GM23338 (cell line): ENCODE measurements at regions not wholly inside any gene's neighbourhood (a gene's known extent, or its start where the extent isn't known, plus 50 kb on each side); places are given as distances from the start of the nearest gene placed in this dataset.

Experiments used
- ATAC-seq: fragments of 200-7000 bp; cut with Tn5 transposase; 3 replicates; pipeline ENCODE4 v1.9.1; 2020
- DNase-seq: peaks from one replicate; pipeline ENCODE4 v3.0.0-alpha.2; 2015; ENCODE audit warnings: low spot score
- H2AFZ ChIP-seq: fragments of 200-600 bp; sonication (generic); 2 replicates; pipeline ENCODE4 v1.8.0; 2016; ENCODE audit warnings: antibody characterized with exemption, mild to moderate bottlenecking, moderate library complexity
- H3F3A ChIP-seq: fragments of 200-600 bp; sonication (generic); replicated peaks from 2 replicates; pipeline ENCODE4 v1.8.0; 2017; ENCODE audit warnings: antibody characterized with exemption, mixed run types, low read depth
- H3K27ac ChIP-seq: fragments of 200-600 bp; sonication (generic); 2 replicates; pipeline ENCODE4 v1.6.1; 2016; ENCODE audit warnings: low read depth
- H3K27me3 ChIP-seq: fragments of 200-600 bp; sonication (generic); 2 replicates; pipeline ENCODE4 v1.8.0; 2016; ENCODE audit warnings: mild to moderate bottlenecking, mixed run types, moderate library complexity; ENCODE audit not compliant: insufficient read depth
- H3K36me3 ChIP-seq: fragments of 200-600 bp; sonication (generic); 2 replicates; pipeline ENCODE4 v1.8.0; 2016; ENCODE audit warnings: mild to moderate bottlenecking; ENCODE audit not compliant: insufficient read depth
- H3K4me1 ChIP-seq: fragments of 200-600 bp; sonication (generic); 2 replicates; pipeline ENCODE4 v1.8.0; 2016; ENCODE audit warnings: mild to moderate bottlenecking, moderate library complexity; ENCODE audit not compliant: insufficient read depth
- H3K4me2 ChIP-seq: fragments of 200-600 bp; sonication (generic); 2 replicates; pipeline ENCODE4 v1.7.1; 2017; ENCODE audit warnings: mixed run types
- H3K4me3 ChIP-seq: fragments of 200-600 bp; sonication (generic); 2 replicates; pipeline ENCODE4 v1.6.1; 2016; ENCODE audit warnings: mixed run types
- H3K79me2 ChIP-seq: fragments of 200-600 bp; sonication (generic); replicated peaks from 2 replicates; pipeline ENCODE4 v1.8.0; 2017; ENCODE audit warnings: mild to moderate bottlenecking; ENCODE audit not compliant: insufficient read depth
- H3K9me2 ChIP-seq: fragments of 200-600 bp; sonication (generic); 2 replicates; pipeline ENCODE4 v1.8.0; 2017; ENCODE audit not compliant: insufficient read depth
- H4K20me1 ChIP-seq: fragments of 200-600 bp; sonication (generic); replicated peaks from 2 replicates; pipeline ENCODE4 v1.8.0; 2017; ENCODE audit warnings: mild to moderate bottlenecking; ENCODE audit not compliant: insufficient read depth
- H3K27ac Mint-ChIP-seq: 2 replicates; pipeline ENCODE4 v1.8.0; 2020; ENCODE audit warnings: inconsistent platforms, mild to moderate bottlenecking, moderate library complexity, mixed read lengths
- H3K27me3 Mint-ChIP-seq: 3 replicates; pipeline ENCODE4 v1.8.0; 2022; ENCODE audit warnings: low read depth, mild to moderate bottlenecking, moderate library complexity, mixed read lengths, inconsistent platforms; ENCODE audit not compliant: insufficient read depth, poor library complexity
- H3K36me3 Mint-ChIP-seq: 3 replicates; pipeline ENCODE4 v1.8.0; 2021; ENCODE audit warnings: low read depth, mild to moderate bottlenecking, inconsistent platforms, moderate library complexity, mixed read lengths
- H3K4me1 Mint-ChIP-seq: 3 replicates; pipeline ENCODE4 v1.8.0; 2020; ENCODE audit warnings: mild to moderate bottlenecking, inconsistent platforms, mixed read lengths
- H3K4me3 Mint-ChIP-seq: 3 replicates; pipeline ENCODE4 v1.8.0; 2021; ENCODE audit warnings: moderate library complexity, mild to moderate bottlenecking, inconsistent platforms, mixed read lengths
- H3K9me3 Mint-ChIP-seq: 3 replicates; pipeline ENCODE4 v1.8.0; 2020; ENCODE audit warnings: moderate library complexity, mild to moderate bottlenecking, inconsistent platforms, mixed read lengths
- CREB1 ChIP-seq: fragments of 250-450 bp; sonication (Bioruptor Pico); IDR thresholded peaks from 2 replicates; pipeline ENCODE4 v1.5.0; 2020; ENCODE audit warnings: low read depth, mild to moderate bottlenecking, moderate library complexity
- EZH2 ChIP-seq: fragments of 200-600 bp; sonication (generic); IDR thresholded peaks from one replicate; pipeline ENCODE4 v1.8.0; 2017; ENCODE audit warnings: antibody characterized with exemption, mild to moderate bottlenecking, low read depth; ENCODE audit not compliant: unreplicated experiment
- EZH2phosphoT487 ChIP-seq: fragments of 200-600 bp; sonication (generic); IDR thresholded peaks from one replicate; pipeline ENCODE4 v1.8.1; 2018; ENCODE audit warnings: antibody characterized with exemption; ENCODE audit not compliant: unreplicated experiment
- JUNB ChIP-seq: IDR thresholded peaks from one replicate; pipeline ENCODE4 v1.6.1; 2016; ENCODE audit warnings: antibody characterized with exemption; ENCODE audit not compliant: unreplicated experiment
- NANOG ChIP-seq: IDR thresholded peaks from 2 replicates; pipeline ENCODE4 v1.6.1; 2016; ENCODE audit warnings: antibody characterized with exemption, borderline replicate concordance
- POLR2AphosphoS5 ChIP-seq: IDR thresholded peaks from 2 replicates; pipeline ENCODE4 v1.6.1; 2016; ENCODE audit warnings: antibody characterized with exemption, low read depth
- ZNF114 ChIP-seq: fragments of 250-450 bp; sonication (Bioruptor Pico); IDR thresholded peaks from 2 replicates; pipeline ENCODE4 v1.5.0; 2020; ENCODE audit warnings: mild to moderate bottlenecking, moderate library complexity
- ZNF331 ChIP-seq: fragments of 250-450 bp; sonication (Bioruptor Pico); IDR thresholded peaks from 2 replicates; pipeline ENCODE4 v1.5.0; 2020; ENCODE audit warnings: low read depth, mild to moderate bottlenecking, moderate library complexity
- TF ChIP-seq, protein P1 (sequence below), 2 experiments: fragments of 200-600 bp in 1 of 2; sonication (generic) in 1 of 2; conservative IDR thresholded peaks; 2 replicates each; pipeline versions ENCODE4 v1.5.1 to v1.6.1; 2016 to 2017; ENCODE audit warnings: antibody characterized with exemption in 2 of 2, low read depth in 2 of 2, mild to moderate bottlenecking in 2 of 2, moderate library complexity in 1 of 2
- TF ChIP-seq, protein P2 (sequence below): IDR thresholded peaks from one replicate; pipeline ENCODE4 v1.6.1; 2018; ENCODE audit warnings: antibody characterized with exemption; ENCODE audit not compliant: unreplicated experiment
- TF ChIP-seq, protein P3 (sequence below): fragments of 250-450 bp; sonication (Bioruptor Pico); IDR thresholded peaks from 2 replicates; pipeline ENCODE4 v1.5.0; 2020; ENCODE audit warnings: mild to moderate bottlenecking, moderate library complexity

DNA sequence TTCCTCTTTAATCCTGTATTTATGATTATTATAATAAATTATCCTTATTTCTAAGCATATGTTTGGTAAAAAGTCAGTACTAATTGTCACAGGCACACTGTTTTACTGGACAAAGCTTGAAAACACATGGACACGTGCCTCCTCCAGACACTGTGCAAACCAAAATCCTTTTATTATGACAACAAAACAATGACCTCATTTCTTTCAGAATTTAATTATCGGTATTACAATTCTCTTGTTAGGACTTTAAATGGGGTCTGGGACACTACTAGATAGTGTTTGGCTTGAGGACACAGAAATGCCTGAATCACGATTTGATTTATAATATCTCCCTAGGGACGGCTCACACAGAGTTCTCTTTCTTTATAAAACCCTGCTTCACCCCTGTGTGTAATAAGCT lies 107.3 kb upstream of the IGSF10 start (continued):
- TF ChIP-seq, protein P1, sequence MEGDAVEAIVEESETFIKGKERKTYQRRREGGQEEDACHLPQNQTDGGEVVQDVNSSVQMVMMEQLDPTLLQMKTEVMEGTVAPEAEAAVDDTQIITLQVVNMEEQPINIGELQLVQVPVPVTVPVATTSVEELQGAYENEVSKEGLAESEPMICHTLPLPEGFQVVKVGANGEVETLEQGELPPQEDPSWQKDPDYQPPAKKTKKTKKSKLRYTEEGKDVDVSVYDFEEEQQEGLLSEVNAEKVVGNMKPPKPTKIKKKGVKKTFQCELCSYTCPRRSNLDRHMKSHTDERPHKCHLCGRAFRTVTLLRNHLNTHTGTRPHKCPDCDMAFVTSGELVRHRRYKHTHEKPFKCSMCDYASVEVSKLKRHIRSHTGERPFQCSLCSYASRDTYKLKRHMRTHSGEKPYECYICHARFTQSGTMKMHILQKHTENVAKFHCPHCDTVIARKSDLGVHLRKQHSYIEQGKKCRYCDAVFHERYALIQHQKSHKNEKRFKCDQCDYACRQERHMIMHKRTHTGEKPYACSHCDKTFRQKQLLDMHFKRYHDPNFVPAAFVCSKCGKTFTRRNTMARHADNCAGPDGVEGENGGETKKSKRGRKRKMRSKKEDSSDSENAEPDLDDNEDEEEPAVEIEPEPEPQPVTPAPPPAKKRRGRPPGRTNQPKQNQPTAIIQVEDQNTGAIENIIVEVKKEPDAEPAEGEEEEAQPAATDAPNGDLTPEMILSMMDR (conservative IDR thresholded peaks at IDR 0.05; ENCODE audit: low read depth in 2 of 2), result no peak
- TF ChIP-seq JUNB, result no peak
- no peak for TF ChIP-seq CREB1 (CRISPR knock-in tag)
- TF ChIP-seq, protein P2, sequence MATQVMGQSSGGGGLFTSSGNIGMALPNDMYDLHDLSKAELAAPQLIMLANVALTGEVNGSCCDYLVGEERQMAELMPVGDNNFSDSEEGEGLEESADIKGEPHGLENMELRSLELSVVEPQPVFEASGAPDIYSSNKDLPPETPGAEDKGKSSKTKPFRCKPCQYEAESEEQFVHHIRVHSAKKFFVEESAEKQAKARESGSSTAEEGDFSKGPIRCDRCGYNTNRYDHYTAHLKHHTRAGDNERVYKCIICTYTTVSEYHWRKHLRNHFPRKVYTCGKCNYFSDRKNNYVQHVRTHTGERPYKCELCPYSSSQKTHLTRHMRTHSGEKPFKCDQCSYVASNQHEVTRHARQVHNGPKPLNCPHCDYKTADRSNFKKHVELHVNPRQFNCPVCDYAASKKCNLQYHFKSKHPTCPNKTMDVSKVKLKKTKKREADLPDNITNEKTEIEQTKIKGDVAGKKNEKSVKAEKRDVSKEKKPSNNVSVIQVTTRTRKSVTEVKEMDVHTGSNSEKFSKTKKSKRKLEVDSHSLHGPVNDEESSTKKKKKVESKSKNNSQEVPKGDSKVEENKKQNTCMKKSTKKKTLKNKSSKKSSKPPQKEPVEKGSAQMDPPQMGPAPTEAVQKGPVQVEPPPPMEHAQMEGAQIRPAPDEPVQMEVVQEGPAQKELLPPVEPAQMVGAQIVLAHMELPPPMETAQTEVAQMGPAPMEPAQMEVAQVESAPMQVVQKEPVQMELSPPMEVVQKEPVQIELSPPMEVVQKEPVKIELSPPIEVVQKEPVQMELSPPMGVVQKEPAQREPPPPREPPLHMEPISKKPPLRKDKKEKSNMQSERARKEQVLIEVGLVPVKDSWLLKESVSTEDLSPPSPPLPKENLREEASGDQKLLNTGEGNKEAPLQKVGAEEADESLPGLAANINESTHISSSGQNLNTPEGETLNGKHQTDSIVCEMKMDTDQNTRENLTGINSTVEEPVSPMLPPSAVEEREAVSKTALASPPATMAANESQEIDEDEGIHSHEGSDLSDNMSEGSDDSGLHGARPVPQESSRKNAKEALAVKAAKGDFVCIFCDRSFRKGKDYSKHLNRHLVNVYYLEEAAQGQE, result no peak

DNA sequence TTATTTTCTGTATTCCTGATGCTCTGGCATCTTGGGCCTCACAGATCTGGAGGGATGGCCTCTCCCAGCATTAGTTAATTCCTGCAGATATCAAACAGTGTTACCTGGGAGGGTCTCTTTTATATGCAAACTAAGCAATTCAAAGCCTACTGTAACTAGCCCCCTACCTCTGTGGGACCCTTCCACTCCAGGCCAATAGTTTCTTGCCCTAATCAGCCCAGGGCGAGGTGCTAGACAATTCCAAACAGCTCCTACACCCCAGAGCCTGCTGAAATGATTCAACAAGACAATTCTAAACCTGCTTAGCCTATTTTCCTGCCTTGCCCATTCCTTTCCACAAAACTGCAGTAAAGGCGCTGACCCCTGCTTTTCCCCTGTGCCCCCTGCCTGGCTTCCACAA lies 106.6 kb upstream of the IGSF10 start:
- H3K27me3 ChIP-seq, result no peaks in the 10 kb centered on the region
- no peaks in the 10 kb centered on the region for H3K36me3 ChIP-seq
- Mint-ChIP-seq H3K36me3 (no peaks in the 10 kb centered on the region), H3K4me3 (peak overlapping the region; percentile 19; the same call in 1 of the 3 replicates), H3K27me3 (peaks cover 6% of the 10 kb centered on the region), H3K9me3 (no peaks in the 10 kb centered on the region), H3K27ac (no peak overlapping the region), H3K4me1 (peaks cover 11% of the 10 kb centered on the region)
- H3F3A ChIP-seq, result no peaks in the 10 kb centered on the region
- no peak overlapping the region for H3K4me3 ChIP-seq
- H3K9me2 ChIP-seq, result peaks cover 7% of the 10 kb centered on the region; the same call in 1 of the 2 replicates
- H2AFZ ChIP-seq, result peak overlapping the region; percentile 9; the same call in 1 of the 2 replicates
- H4K20me1 ChIP-seq, result no peaks in the 10 kb centered on the region
- no peaks in the 10 kb centered on the region for H3K79me2 ChIP-seq
- DNase-seq, result peak; percentile 21
- H3K4me1 ChIP-seq, result peaks cover 14% of the 10 kb centered on the region
- H3K4me2 ChIP-seq, result no peak overlapping the region
- H3K27ac ChIP-seq, result no peak overlapping the region
- peak; percentile 99 for ATAC-seq
- TF ChIP-seq EZH2phosphoT487 (no peak), ZNF114 (CRISPR knock-in tag) (no peak), ZNF331 (CRISPR knock-in tag) (no peak), POLR2AphosphoS5 (no peak), NANOG (no peak), EZH2 (no peak), JUNB (no peak)
- TF ChIP-seq, protein P3, sequence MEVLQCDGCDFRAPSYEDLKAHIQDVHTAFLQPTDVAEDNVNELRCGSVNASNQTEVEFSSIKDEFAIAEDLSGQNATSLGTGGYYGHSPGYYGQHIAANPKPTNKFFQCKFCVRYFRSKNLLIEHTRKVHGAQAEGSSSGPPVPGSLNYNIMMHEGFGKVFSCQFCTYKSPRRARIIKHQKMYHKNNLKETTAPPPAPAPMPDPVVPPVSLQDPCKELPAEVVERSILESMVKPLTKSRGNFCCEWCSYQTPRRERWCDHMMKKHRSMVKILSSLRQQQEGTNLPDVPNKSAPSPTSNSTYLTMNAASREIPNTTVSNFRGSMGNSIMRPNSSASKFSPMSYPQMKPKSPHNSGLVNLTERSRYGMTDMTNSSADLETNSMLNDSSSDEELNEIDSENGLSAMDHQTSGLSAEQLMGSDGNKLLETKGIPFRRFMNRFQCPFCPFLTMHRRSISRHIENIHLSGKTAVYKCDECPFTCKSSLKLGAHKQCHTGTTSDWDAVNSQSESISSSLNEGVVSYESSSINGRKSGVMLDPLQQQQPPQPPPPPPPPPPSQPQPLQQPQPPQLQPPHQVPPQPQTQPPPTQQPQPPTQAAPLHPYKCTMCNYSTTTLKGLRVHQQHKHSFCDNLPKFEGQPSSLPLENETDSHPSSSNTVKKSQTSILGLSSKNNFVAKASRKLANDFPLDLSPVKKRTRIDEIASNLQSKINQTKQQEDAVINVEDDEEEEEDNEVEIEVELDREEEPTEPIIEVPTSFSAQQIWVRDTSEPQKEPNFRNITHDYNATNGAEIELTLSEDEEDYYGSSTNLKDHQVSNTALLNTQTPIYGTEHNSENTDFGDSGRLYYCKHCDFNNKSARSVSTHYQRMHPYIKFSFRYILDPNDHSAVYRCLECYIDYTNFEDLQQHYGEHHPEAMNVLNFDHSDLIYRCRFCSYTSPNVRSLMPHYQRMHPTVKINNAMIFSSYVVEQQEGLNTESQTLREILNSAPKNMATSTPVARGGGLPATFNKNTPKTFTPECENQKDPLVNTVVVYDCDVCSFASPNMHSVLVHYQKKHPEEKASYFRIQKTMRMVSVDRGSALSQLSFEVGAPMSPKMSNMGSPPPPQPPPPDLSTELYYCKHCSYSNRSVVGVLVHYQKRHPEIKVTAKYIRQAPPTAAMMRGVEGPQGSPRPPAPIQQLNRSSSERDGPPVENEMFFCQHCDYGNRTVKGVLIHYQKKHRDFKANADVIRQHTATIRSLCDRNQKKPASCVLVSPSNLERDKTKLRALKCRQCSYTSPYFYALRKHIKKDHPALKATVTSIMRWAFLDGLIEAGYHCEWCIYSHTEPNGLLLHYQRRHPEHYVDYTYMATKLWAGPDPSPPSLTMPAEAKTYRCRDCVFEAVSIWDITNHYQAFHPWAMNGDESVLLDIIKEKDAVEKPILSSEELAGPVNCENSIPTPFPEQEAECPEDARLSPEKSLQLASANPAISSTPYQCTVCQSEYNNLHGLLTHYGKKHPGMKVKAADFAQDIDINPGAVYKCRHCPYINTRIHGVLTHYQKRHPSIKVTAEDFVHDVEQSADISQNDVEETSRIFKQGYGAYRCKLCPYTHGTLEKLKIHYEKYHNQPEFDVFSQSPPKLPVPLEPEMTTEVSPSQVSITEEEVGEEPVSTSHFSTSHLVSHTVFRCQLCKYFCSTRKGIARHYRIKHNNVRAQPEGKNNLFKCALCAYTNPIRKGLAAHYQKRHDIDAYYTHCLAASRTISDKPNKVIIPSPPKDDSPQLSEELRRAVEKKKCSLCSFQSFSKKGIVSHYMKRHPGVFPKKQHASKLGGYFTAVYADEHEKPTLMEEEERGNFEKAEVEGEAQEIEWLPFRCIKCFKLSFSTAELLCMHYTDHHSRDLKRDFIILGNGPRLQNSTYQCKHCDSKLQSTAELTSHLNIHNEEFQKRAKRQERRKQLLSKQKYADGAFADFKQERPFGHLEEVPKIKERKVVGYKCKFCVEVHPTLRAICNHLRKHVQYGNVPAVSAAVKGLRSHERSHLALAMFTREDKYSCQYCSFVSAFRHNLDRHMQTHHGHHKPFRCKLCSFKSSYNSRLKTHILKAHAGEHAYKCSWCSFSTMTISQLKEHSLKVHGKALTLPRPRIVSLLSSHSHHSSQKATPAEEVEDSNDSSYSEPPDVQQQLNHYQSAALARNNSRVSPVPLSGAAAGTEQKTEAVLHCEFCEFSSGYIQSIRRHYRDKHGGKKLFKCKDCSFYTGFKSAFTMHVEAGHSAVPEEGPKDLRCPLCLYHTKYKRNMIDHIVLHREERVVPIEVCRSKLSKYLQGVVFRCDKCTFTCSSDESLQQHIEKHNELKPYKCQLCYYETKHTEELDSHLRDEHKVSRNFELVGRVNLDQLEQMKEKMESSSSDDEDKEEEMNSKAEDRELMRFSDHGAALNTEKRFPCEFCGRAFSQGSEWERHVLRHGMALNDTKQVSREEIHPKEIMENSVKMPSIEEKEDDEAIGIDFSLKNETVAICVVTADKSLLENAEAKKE, result no peak
- TF ChIP-seq, protein P1 (conservative IDR thresholded peaks at IDR 0.05; ENCODE audit: low read depth in 2 of 2), result no peak
